Activated T-helper 1 cell treated with anti-CD3 and anti-CD28 coated beads, Interleukin-12 subunit alpha, Interleukin-12 subunit beta, Interleukin-2, Interleukin-4 antibody, amounts not matched to agents 30 ng/mL and 10 ng/mL and 1 ng/mL, durations not matched to agents 14 hours and 24 hours and 36 hours (primary cell): ENCODE measurements at regions not wholly inside any gene's neighbourhood (a gene's known extent, or its start where the extent isn't known, plus 50 kb on each side); places are given as distances from the start of the nearest gene placed in this dataset.

Source experiments
- DNase-seq: peaks from one replicate; pipeline ENCODE4 v3.0.0; 2021; ENCODE audit warnings: low spot score
- H3K27ac Mint-ChIP-seq: one replicate; pipeline ENCODE4 v1.8.0; 2021; ENCODE audit warnings: mild to moderate bottlenecking, mixed read lengths
- H3K27me3 Mint-ChIP-seq: one replicate; pipeline ENCODE4 v1.8.0; 2022; ENCODE audit warnings: mild to moderate bottlenecking, moderate library complexity, mixed read lengths; ENCODE audit not compliant: insufficient read depth
- H3K36me3 Mint-ChIP-seq: one replicate; pipeline ENCODE4 v1.8.0; 2021; ENCODE audit warnings: low read depth, mixed read lengths
- H3K4me1 Mint-ChIP-seq: one replicate; pipeline ENCODE4 v1.8.0; 2021; ENCODE audit warnings: low read depth, mixed read lengths
- H3K4me3 Mint-ChIP-seq: one replicate; pipeline ENCODE4 v1.8.0; 2021; ENCODE audit warnings: mild to moderate bottlenecking, moderate library complexity, mixed read lengths
- H3K9me3 Mint-ChIP-seq: one replicate; pipeline ENCODE4 v1.8.0; 2021; ENCODE audit warnings: mixed read lengths
- intact Hi-C: fragments of 100-400 bp; cut with micrococcal nuclease; formaldehyde crosslinking; loops from one replicate; pipeline ENCODE4 v1.15.1; 2024

- no peak overlapping the region for H3K27ac Mint-ChIP-seq
- H3K4me3 Mint-ChIP-seq, result no peak overlapping the region
- intact Hi-C loops, result no loop called here
- H3K4me1 Mint-ChIP-seq, result no peaks in the 10 kb centered on the region
- no peaks in the 10 kb centered on the region for H3K9me3 Mint-ChIP-seq
- H3K27me3 Mint-ChIP-seq, result no peaks in the 10 kb centered on the region
- DNase-seq, result no peak
- H3K36me3 Mint-ChIP-seq, result no peaks in the 10 kb centered on the region
Measured at GRCh38 chr4:3860913-3861636, 94.9 kb downstream of the ADRA2C start.

GRCh38 chr4:3861720-3862639, 95.8 kb downstream of the ADRA2C start:
- Mint-ChIP-seq H3K27ac (no peak overlapping the region), H3K4me1 (no peaks in the 10 kb centered on the region), H3K36me3 (no peaks in the 10 kb centered on the region), H3K9me3 (no peaks in the 10 kb centered on the region), H3K4me3 (no peak overlapping the region), H3K27me3 (no peaks in the 10 kb centered on the region)
- DNase-seq, result no peak
- intact Hi-C loops, result no loop called here

- Mint-ChIP-seq H3K36me3 (no peaks in the 10 kb centered on the region), H3K27ac (no peak overlapping the region), H3K4me3 (no peak overlapping the region), H3K9me3 (no peaks in the 10 kb centered on the region), H3K27me3 (no peaks in the 10 kb centered on the region), H3K4me1 (no peaks in the 10 kb centered on the region)
- intact Hi-C loops, result no loop called here
- DNase-seq, result no peak
Measured at GRCh38 chr4:3862640-3863420, 96.6 kb downstream of the ADRA2C start.

GRCh38 chr4:3863841-3864741, 97.9 kb downstream of the ADRA2C start:
- intact Hi-C loops, result no loop called here
- H3K4me3 Mint-ChIP-seq, result no peak overlapping the region

GRCh38 chr4:3864742-3865721, 98.8 kb downstream of the ADRA2C start:
- no peaks in the 10 kb centered on the region for H3K9me3 Mint-ChIP-seq
- intact Hi-C loops, result no loop called here
- no peak overlapping the region for H3K4me3 Mint-ChIP-seq
- no peak for DNase-seq
- no peaks in the 10 kb centered on the region for H3K4me1 Mint-ChIP-seq
- H3K27ac Mint-ChIP-seq, result no peak overlapping the region
- peaks cover 2% of the 10 kb centered on the region for H3K27me3 Mint-ChIP-seq
- H3K36me3 Mint-ChIP-seq, result no peaks in the 10 kb centered on the region

More at GRCh38 chr4:3863841-3864741, 97.9 kb downstream of the ADRA2C start:
- H3K4me1 Mint-ChIP-seq, result no peaks in the 10 kb centered on the region
- no peak overlapping the region for H3K27ac Mint-ChIP-seq
- H3K36me3 Mint-ChIP-seq, result no peaks in the 10 kb centered on the region
- DNase-seq, result no peak
- no peaks in the 10 kb centered on the region for H3K9me3 Mint-ChIP-seq
- no peaks in the 10 kb centered on the region for H3K27me3 Mint-ChIP-seq

- intact Hi-C loops, result no loop called here
- Mint-ChIP-seq H3K4me3 (no peak overlapping the region), H3K36me3 (no peaks in the 10 kb centered on the region), H3K27ac (no peak overlapping the region), H3K4me1 (no peaks in the 10 kb centered on the region), H3K9me3 (no peaks in the 10 kb centered on the region), H3K27me3 (peaks cover 14% of the 10 kb centered on the region)
- DNase-seq, result no peak
Measured at GRCh38 chr4:3865986-3866812, 100.0 kb downstream of the ADRA2C start.

GRCh38 chr4:3866813-3867129, 100.6 kb downstream of the ADRA2C start:
- Mint-ChIP-seq H3K4me3 (no peak overlapping the region), H3K36me3 (no peaks in the 10 kb centered on the region), H3K4me1 (no peaks in the 10 kb centered on the region), H3K27ac (no peak overlapping the region), H3K27me3 (peaks cover 15% of the 10 kb centered on the region), H3K9me3 (no peaks in the 10 kb centered on the region)
- no peak for DNase-seq
- intact Hi-C loops, result no loop called here

GRCh38 chr4:3867403-3868100, 101.4 kb downstream of the ADRA2C start:
- H3K4me1 Mint-ChIP-seq, result no peaks in the 10 kb centered on the region
- DNase-seq, result no peak
- no peaks in the 10 kb centered on the region for H3K36me3 Mint-ChIP-seq
- peaks cover 16% of the 10 kb centered on the region for H3K27me3 Mint-ChIP-seq
- intact Hi-C loops, result no loop called here
- no peak overlapping the region for H3K27ac Mint-ChIP-seq
- no peaks in the 10 kb centered on the region for H3K9me3 Mint-ChIP-seq
- no peak overlapping the region for H3K4me3 Mint-ChIP-seq

GRCh38 chr4:3868211-3869173, 102.3 kb downstream of the ADRA2C start:
- H3K27me3 Mint-ChIP-seq, result peaks cover 25% of the 10 kb centered on the region
- intact Hi-C loops, result no loop called here
- no peak for DNase-seq
- H3K27ac Mint-ChIP-seq, result no peak overlapping the region
- H3K4me1 Mint-ChIP-seq, result no peaks in the 10 kb centered on the region
- H3K36me3 Mint-ChIP-seq, result no peaks in the 10 kb centered on the region
- H3K9me3 Mint-ChIP-seq, result no peaks in the 10 kb centered on the region
- no peak overlapping the region for H3K4me3 Mint-ChIP-seq

GRCh38 chr4:3869174-3869572, 103.0 kb downstream of the ADRA2C start:
- intact Hi-C loops, result no loop called here
- Mint-ChIP-seq H3K9me3 (no peaks in the 10 kb centered on the region), H3K27ac (no peak overlapping the region), H3K4me1 (no peaks in the 10 kb centered on the region), H3K27me3 (peaks cover 26% of the 10 kb centered on the region), H3K36me3 (no peaks in the 10 kb centered on the region), H3K4me3 (no peak overlapping the region)
- no peak for DNase-seq
